ENCODE measurements at regions not wholly inside any gene's neighbourhood (a gene's known extent, or its start where the extent isn't known, plus 50 kb on each side); places are given as distances from the start of the nearest gene placed in this dataset.

DNA sequence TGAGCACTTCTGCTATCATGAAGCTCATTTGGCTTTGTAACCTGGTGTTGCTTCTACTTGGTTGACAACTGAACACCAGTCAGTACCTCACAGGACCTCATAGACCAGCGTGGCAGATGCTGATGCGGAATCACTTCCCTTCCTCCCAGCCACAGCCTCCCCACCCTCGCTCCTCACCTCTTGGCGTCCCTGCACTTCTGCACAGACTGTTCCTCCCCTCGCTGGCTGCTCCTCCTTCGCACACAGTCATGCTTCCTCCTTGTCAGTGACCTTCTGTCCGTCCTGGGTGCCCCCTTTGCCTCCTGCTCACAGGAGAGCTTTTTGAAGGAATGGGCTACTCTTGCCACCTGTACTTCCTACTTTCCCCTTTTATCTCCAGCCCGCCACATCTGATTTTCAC is 61.4 kb upstream of the CTBP2 start:
- 74 to 76% methylated on average over 8 of the region's 8 CpGs for WGBS, 2 donors

DNA sequence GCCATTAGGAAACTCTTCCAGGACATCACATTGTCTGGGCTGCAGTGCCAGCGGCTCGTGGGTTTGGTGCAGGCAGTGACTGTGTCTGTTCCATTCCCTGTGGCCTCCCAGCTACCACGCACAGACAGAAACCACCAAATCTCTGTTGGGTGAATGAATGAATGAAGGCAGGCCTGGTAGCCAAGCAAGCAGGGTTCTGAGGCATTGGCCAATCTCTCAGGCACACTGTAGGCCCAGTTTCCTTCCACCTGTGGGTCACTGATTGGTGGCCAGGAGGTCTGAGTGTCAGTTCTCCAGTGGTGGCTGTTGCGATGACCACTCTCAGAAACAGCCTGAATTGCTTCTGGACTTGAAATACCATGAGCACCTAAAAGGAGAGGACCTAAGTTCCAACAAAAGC is 59.4 kb upstream of the CTBP2 start:
- 70 to 78% methylated on average over 4 of the region's 4 CpGs for WGBS, 2 donors
- H3K36me3 ChIP-seq = no peaks in the 10 kb centered on the region
- no peak for DNase-seq
- H3K4me3 ChIP-seq = no peak overlapping the region
- intact Hi-C loops (cut with DNase I) = no loop called here
- H3K9me3 ChIP-seq = no peaks in the 10 kb centered on the region
- H3K27ac ChIP-seq = no peak overlapping the region
- no peak for TF ChIP-seq POLR2A (IDR thresholded peaks at IDR 0.05)
- TF ChIP-seq, protein P1, sequence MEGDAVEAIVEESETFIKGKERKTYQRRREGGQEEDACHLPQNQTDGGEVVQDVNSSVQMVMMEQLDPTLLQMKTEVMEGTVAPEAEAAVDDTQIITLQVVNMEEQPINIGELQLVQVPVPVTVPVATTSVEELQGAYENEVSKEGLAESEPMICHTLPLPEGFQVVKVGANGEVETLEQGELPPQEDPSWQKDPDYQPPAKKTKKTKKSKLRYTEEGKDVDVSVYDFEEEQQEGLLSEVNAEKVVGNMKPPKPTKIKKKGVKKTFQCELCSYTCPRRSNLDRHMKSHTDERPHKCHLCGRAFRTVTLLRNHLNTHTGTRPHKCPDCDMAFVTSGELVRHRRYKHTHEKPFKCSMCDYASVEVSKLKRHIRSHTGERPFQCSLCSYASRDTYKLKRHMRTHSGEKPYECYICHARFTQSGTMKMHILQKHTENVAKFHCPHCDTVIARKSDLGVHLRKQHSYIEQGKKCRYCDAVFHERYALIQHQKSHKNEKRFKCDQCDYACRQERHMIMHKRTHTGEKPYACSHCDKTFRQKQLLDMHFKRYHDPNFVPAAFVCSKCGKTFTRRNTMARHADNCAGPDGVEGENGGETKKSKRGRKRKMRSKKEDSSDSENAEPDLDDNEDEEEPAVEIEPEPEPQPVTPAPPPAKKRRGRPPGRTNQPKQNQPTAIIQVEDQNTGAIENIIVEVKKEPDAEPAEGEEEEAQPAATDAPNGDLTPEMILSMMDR (IDR thresholded peaks at IDR 0.05) = no peak
- H3K4me1 ChIP-seq = no peaks in the 10 kb centered on the region
- H3K27me3 ChIP-seq = peaks cover 0 to 22% (median 0%) of the 10 kb centered on the region in 4 donors

More for the DNA sequence above, 61.4 kb upstream of the CTBP2 start:
- TF ChIP-seq POLR2A (IDR thresholded peaks at IDR 0.05) = no peak
- TF ChIP-seq, protein P1 (IDR thresholded peaks at IDR 0.05) = no peak
- Histone ChIP-seq H3K4me3 (no peak overlapping the region), H3K4me1 (no peaks in the 10 kb centered on the region), H3K9me3 (no peaks in the 10 kb centered on the region), H3K36me3 (no peaks in the 10 kb centered on the region), H3K27ac (no peak overlapping the region), H3K27me3 (peaks cover 0 to 22% (median 0%) of the 10 kb centered on the region in 4 donors)
- intact Hi-C loops (cut with DNase I) = no loop called here
- DNase-seq = no peak

DNA sequence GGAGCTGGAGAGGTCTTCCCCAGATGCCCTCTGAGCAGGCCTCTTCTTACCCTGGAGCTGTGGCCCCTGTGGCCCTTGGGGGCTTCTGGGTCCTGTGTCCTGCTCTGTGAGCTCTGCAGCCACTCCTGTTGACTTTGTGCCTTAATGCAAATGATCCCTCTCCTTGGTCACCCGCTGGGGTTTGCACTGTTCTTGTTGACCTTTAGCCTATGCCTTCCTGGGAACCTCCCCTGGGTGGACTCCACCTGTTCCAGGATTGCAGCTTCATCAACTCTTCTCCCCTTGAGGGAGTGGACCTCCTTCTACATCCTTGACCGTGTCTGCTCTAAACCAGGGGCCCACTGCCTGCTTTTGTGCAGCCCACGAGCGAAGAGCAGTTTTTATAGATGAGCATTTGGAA is 58.6 kb upstream of the CTBP2 start:
- no peak for DNase-seq
- WGBS, 2 donors = 89 to 93% methylated on average over 4 of the region's 4 CpGs
- intact Hi-C loops (cut with DNase I) = no loop called here
- Histone ChIP-seq H3K4me3 (no peak overlapping the region), H3K36me3 (no peaks in the 10 kb centered on the region), H3K27me3 (peaks cover 0 to 22% (median 0%) of the 10 kb centered on the region in 4 donors), H3K9me3 (no peaks in the 10 kb centered on the region), H3K27ac (no peak overlapping the region), H3K4me1 (no peaks in the 10 kb centered on the region)
- TF ChIP-seq, protein P1 (IDR thresholded peaks at IDR 0.05) = no peak
- TF ChIP-seq POLR2A (IDR thresholded peaks at IDR 0.05) = no peak

DNA sequence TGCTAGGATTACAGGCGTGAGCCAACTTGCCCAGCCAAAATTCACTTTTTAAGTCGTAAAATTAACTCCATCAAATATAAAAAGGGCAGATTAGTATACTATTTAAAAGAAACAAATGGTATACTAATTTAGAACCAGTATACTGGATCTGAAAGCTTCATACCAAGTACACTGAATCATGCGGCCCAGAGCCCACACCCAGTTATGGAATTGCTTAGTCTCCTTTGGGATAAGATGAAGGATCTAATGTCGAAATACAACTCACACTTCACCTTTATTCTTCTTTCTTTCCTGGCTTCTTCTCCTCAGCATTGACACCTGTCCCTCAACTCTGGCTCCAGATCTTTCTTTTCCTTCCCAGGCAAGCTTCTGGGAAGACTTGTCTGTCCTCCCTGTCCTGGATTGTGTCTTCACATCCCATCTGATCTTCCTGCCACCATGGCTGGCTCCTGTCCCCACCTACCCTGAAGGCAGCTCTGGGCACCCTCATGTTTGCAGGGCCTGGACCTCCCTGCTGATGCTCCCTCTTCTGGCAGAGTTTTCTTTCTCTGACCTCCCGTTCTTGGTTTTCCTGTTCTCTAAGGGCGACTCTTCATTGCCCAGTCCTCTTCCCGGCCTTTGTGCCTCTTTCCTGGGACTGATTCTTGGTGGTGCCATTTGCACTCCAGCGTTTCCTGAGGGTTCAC is 57.8 kb upstream of the CTBP2 start:
- Histone ChIP-seq H3K4me3 (no peak overlapping the region), H3K9me3 (no peaks in the 10 kb centered on the region), H3K27ac (no peak overlapping the region), H3K27me3 (peaks cover 0 to 22% (median 0%) of the 10 kb centered on the region in 4 donors), H3K4me1 (no peaks in the 10 kb centered on the region), H3K36me3 (no peaks in the 10 kb centered on the region)
- TF ChIP-seq, protein P1 (IDR thresholded peaks at IDR 0.05) = no peak
- no peak for TF ChIP-seq POLR2A (IDR thresholded peaks at IDR 0.05)
- DNase-seq = no peak
- intact Hi-C loops (cut with DNase I) = no loop called here
- 53 to 65% methylated on average over 8 of the region's 8 CpGs for WGBS, 2 donors

DNA sequence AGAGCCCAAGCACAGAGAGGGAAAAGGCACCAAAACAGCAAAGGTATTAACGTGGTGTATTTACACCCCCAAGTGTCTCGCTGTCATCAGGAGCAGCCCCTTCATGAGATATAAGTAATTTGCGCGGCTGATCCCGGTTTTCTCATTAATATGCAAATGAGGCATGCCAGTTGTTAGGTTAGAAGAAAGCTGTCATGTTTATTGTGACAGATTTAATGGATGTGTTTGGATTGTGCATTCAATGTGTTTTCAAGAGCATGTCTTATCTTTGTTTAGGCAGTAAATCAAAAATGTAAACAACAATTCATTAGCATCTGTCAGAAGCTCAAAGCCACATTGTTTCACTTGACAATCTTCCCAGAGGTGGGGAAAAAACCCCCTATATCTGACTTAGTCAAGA is 56.5 kb upstream of the CTBP2 start:
- intact Hi-C loops (cut with DNase I) = no loop called here
- WGBS, 2 donors = 45 to 59% methylated on average over 5 of the region's 5 CpGs
- H3K9me3 ChIP-seq = no peaks in the 10 kb centered on the region
- H3K27ac ChIP-seq = no peak overlapping the region
- H3K4me1 ChIP-seq = no peaks in the 10 kb centered on the region
- TF ChIP-seq, protein P1 (IDR thresholded peaks at IDR 0.05) = no peak
- TF ChIP-seq POLR2A (IDR thresholded peaks at IDR 0.05) = no peak
- peaks cover 0 to 12% (median 0%) of the 10 kb centered on the region in 4 donors for H3K27me3 ChIP-seq
- DNase-seq = no peak
- no peaks in the 10 kb centered on the region for H3K36me3 ChIP-seq
- no peak overlapping the region for H3K4me3 ChIP-seq

All from esophagus squamous epithelium (tissue), 5 donors.